DOHH2 (cell line): ENCODE measurements at regions not wholly inside any gene's neighbourhood (a gene's known extent, or its start where the extent isn't known, plus 50 kb on each side); places are given as distances from the start of the nearest gene placed in this dataset.

Experiments
- EZH2phosphoT487 ChIP-seq: fragments of 200-600 bp; sonication (generic); IDR thresholded peaks from 2 replicates; pipeline ENCODE4 v1.6.1; 2017; ENCODE audit warnings: borderline replicate concordance, mild to moderate bottlenecking, antibody characterized with exemption, low read length, moderate library complexity, mixed read lengths
- TF ChIP-seq, protein P1 (sequence below): fragments of 200-600 bp; sonication (generic); IDR thresholded peaks from one replicate; pipeline ENCODE4 v1.5.1; 2014; ENCODE audit warnings: antibody characterized with exemption, mild to moderate bottlenecking, low read depth, low read length; ENCODE audit not compliant: poor library complexity, severe bottlenecking

DNA sequence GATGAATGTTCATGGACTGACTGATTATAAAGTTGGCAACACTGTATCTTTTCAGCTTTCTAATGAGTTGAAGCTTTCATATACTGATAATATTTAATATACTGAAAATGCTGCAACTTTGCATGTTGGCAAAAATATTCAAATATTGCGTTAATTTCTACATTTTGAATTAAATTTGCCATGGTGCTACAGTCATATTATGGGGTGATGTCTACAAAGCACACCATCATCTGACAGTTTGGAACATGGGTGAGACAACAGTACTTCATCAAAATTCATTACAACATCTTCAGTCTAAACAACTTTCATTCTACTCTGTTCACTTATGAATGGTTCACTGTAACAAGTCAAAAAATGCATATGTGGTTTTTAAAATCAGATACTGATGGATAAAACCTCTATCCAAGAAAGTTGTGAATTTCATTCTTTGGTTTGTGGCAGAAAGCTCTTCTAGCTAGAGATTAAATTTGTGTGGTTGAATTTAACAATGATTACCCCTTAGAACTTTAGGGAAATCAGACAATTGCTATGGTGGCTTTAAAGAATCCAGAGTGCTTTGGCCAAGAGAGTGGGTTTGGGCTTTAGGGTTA, 136.4 kb downstream of the TMEM26 start:
- TF ChIP-seq, protein P1, sequence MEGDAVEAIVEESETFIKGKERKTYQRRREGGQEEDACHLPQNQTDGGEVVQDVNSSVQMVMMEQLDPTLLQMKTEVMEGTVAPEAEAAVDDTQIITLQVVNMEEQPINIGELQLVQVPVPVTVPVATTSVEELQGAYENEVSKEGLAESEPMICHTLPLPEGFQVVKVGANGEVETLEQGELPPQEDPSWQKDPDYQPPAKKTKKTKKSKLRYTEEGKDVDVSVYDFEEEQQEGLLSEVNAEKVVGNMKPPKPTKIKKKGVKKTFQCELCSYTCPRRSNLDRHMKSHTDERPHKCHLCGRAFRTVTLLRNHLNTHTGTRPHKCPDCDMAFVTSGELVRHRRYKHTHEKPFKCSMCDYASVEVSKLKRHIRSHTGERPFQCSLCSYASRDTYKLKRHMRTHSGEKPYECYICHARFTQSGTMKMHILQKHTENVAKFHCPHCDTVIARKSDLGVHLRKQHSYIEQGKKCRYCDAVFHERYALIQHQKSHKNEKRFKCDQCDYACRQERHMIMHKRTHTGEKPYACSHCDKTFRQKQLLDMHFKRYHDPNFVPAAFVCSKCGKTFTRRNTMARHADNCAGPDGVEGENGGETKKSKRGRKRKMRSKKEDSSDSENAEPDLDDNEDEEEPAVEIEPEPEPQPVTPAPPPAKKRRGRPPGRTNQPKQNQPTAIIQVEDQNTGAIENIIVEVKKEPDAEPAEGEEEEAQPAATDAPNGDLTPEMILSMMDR, result no peak
- no peak for TF ChIP-seq EZH2phosphoT487
